ENCODE measurements at regions not wholly inside any gene's neighbourhood (a gene's known extent, or its start where the extent isn't known, plus 50 kb on each side); places are given as distances from the start of the nearest gene placed in this dataset.

DNA sequence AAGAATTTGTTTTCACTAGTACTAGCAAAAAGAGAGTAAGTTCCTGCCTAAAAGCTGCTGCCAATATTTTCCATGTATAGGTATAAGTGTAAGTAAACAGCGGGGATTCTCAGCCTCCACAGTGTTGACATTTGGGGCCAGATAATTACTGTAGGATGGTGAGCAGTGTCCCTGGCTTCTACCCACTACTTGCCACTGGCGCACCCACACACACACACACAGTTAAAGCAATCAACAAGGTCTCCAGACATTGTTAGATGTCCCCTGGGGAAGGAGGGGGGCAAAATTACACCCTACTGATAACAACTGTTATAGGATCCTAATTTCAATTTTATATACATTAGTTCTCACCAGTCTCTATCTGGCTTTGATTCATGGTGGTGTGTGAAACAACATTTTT is 417.0 kb upstream of the PSMD7 start:
- no peak for TF ChIP-seq EZH2phosphoT487 (IDR thresholded peaks at IDR 0.05; ENCODE audit: borderline replicate concordance, low read length)
- TF ChIP-seq, protein P1, sequence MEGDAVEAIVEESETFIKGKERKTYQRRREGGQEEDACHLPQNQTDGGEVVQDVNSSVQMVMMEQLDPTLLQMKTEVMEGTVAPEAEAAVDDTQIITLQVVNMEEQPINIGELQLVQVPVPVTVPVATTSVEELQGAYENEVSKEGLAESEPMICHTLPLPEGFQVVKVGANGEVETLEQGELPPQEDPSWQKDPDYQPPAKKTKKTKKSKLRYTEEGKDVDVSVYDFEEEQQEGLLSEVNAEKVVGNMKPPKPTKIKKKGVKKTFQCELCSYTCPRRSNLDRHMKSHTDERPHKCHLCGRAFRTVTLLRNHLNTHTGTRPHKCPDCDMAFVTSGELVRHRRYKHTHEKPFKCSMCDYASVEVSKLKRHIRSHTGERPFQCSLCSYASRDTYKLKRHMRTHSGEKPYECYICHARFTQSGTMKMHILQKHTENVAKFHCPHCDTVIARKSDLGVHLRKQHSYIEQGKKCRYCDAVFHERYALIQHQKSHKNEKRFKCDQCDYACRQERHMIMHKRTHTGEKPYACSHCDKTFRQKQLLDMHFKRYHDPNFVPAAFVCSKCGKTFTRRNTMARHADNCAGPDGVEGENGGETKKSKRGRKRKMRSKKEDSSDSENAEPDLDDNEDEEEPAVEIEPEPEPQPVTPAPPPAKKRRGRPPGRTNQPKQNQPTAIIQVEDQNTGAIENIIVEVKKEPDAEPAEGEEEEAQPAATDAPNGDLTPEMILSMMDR (IDR thresholded peaks at IDR 0.05; ENCODE audit: low read depth, low read length, poor library complexity, severe bottlenecking), result no peak

Data from DOHH2 (cell line).